ENCODE measurements at regions not wholly inside any gene's neighbourhood (a gene's known extent, or its start where the extent isn't known, plus 50 kb on each side); places are given as distances from the start of the nearest gene placed in this dataset.

- TF ChIP-seq CTCF (IDR thresholded peaks at IDR 0.05) (no peak), POLR2A (IDR thresholded peaks at IDR 0.05) (no peak)
These were observed 109.1 kb upstream of the GLI2 start for GRCh38 chr2:120626566-120626965.
